Testis (tissue), 2 donors: ENCODE measurements at regions not wholly inside any gene's neighbourhood (a gene's known extent, or its start where the extent isn't known, plus 50 kb on each side); places are given as distances from the start of the nearest gene placed in this dataset.

Source experiments
- CTCF ChIP-seq, 3 experiments: fragments of 450-650 bp in 2 of 3; fragments of 200-600 bp in 1 of 3; sonication (generic) in 1 of 3; IDR thresholded peaks; one replicate each; pipeline ENCODE4 v1.5.1; 2016 to 2019; ENCODE audit warnings: antibody characterized with exemption in 3 of 3, mild to moderate bottlenecking in 2 of 3, moderate library complexity in 1 of 3
- POLR2A ChIP-seq: fragments of 450-650 bp; IDR thresholded peaks from one replicate; pipeline ENCODE4 v1.6.1; 2017; ENCODE audit warnings: antibody characterized with exemption, mild to moderate bottlenecking, moderate library complexity

DNA sequence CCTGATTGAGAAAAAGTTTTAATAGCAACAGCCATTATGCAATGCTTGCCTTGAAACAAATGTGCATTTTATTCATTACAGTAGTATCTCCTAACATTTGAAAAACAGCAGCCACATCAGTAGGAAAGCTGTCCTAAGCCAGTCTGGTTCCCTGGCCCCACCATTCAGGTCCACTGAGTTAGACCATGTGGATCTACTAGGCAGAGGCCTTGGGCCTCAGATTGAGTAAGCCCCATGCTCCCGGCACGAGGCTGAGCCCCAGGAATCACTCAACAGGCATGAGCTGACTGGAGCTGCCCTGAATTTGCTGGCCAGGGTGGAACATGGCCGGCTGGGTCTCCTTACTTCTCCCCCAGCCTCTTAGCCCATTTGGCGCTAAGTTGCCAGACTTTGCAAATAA is 103.4 kb downstream of the ZFP36L2 start:
- TF ChIP-seq CTCF (IDR thresholded peaks at IDR 0.05) = no peak
- TF ChIP-seq POLR2A = no peak
